ENCODE measurements at regions not wholly inside any gene's neighbourhood (a gene's known extent, or its start where the extent isn't known, plus 50 kb on each side); places are given as distances from the start of the nearest gene placed in this dataset.

DNA sequence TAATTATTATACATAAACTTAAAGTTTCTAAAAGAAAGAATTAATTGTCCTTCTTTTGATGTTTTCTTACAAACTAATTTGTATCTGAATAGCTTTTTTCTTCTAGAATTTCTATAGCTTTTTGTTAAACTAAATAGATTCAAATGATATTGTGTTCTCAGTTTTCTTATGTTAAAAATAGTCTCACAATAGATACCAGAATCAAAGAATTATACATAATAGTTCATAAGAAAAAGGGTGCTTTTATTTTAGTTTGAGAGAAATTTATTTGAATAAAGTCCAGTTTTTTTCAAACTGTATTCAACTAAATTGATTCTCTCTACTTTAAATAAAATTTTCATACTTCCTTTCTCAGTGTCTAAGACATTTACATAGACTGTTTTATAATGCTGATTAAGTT, 274.8 kb downstream of the SEMA3D start:
- TF ChIP-seq, protein P1, sequence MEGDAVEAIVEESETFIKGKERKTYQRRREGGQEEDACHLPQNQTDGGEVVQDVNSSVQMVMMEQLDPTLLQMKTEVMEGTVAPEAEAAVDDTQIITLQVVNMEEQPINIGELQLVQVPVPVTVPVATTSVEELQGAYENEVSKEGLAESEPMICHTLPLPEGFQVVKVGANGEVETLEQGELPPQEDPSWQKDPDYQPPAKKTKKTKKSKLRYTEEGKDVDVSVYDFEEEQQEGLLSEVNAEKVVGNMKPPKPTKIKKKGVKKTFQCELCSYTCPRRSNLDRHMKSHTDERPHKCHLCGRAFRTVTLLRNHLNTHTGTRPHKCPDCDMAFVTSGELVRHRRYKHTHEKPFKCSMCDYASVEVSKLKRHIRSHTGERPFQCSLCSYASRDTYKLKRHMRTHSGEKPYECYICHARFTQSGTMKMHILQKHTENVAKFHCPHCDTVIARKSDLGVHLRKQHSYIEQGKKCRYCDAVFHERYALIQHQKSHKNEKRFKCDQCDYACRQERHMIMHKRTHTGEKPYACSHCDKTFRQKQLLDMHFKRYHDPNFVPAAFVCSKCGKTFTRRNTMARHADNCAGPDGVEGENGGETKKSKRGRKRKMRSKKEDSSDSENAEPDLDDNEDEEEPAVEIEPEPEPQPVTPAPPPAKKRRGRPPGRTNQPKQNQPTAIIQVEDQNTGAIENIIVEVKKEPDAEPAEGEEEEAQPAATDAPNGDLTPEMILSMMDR (IDR thresholded peaks at IDR 0.05): no peak
- TF ChIP-seq EZH2phosphoT487 (IDR thresholded peaks at IDR 0.05) (no peak), EZH2 (IDR thresholded peaks at IDR 0.05) (no peak)

All from neural progenitor cell (in vitro differentiated cells).